Osteoblast (primary cell): ENCODE measurements at regions not wholly inside any gene's neighbourhood (a gene's known extent, or its start where the extent isn't known, plus 50 kb on each side); places are given as distances from the start of the nearest gene placed in this dataset.

Experiments used
- DNase-seq: peaks from one replicate; pipeline ENCODE4 v3.0.0; 2011; ENCODE audit warnings: low spot score, mixed read lengths; ENCODE audit not compliant: insufficient read length; ENCODE audit errors: missing footprints
- H2AFZ ChIP-seq: 2 replicates; pipeline ENCODE4 v1.6.0; 2011; ENCODE audit warnings: mild to moderate bottlenecking, low read length
- H3K27ac ChIP-seq: 2 replicates; pipeline ENCODE4 v1.5.1; 2011; ENCODE audit warnings: mild to moderate bottlenecking, low read depth, low read length, moderate library complexity
- H3K27me3 ChIP-seq: 2 replicates; pipeline ENCODE4 v1.6.0; 2012; ENCODE audit warnings: mild to moderate bottlenecking, control low read depth, inconsistent platforms, low read length, moderate library complexity; ENCODE audit not compliant: insufficient read depth
- H3K36me3 ChIP-seq: 2 replicates; pipeline ENCODE4 v1.5.1; 2011; ENCODE audit warnings: mild to moderate bottlenecking, low read length, control low read depth, moderate library complexity; ENCODE audit not compliant: insufficient read depth
- H3K4me1 ChIP-seq: 2 replicates; pipeline ENCODE4 v1.5.1; 2011; ENCODE audit warnings: mild to moderate bottlenecking, low read length, control low read depth, moderate library complexity; ENCODE audit not compliant: insufficient read depth
- H3K4me2 ChIP-seq: 2 replicates; pipeline ENCODE4 v1.6.0; 2011; ENCODE audit warnings: mild to moderate bottlenecking, low read length; ENCODE audit not compliant: insufficient read depth
- H3K4me3 ChIP-seq: fragments of 200-600 bp; sonication (generic); 3 replicates; pipeline ENCODE4 v1.5.1; 2012; ENCODE audit warnings: mild to moderate bottlenecking, low read length, inconsistent platforms; ENCODE audit not compliant: insufficient read depth
- H3K79me2 ChIP-seq: 2 replicates; pipeline ENCODE4 v1.6.0; 2012; ENCODE audit warnings: mild to moderate bottlenecking, low read length, control low read depth, inconsistent platforms; ENCODE audit not compliant: insufficient read depth
- H3K9me3 ChIP-seq: 2 replicates; pipeline ENCODE4 v1.5.1; 2011; ENCODE audit warnings: low read depth, low read length, control low read depth
- H4K20me1 ChIP-seq: 2 replicates; pipeline ENCODE4 v1.6.0; 2012; ENCODE audit warnings: mild to moderate bottlenecking, low read length, control low read depth; ENCODE audit not compliant: insufficient read depth
- CTCF ChIP-seq: IDR thresholded peaks from 2 replicates; pipeline ENCODE4 v1.5.1; 2011; ENCODE audit warnings: mild to moderate bottlenecking, low read depth, low read length, moderate library complexity; ENCODE audit errors: extremely low read depth

- H4K20me1 ChIP-seq, result no peaks in the 10 kb centered on the region
- no peaks in the 10 kb centered on the region for H3K27me3 ChIP-seq
- H3K27ac ChIP-seq, result no peak overlapping the region
- H3K4me1 ChIP-seq, result no peaks in the 10 kb centered on the region
- no peak for DNase-seq
- no peak for TF ChIP-seq CTCF
- H3K4me2 ChIP-seq, result no peak overlapping the region
- no peak overlapping the region for H2AFZ ChIP-seq
- no peaks in the 10 kb centered on the region for H3K36me3 ChIP-seq
- no peaks in the 10 kb centered on the region for H3K9me3 ChIP-seq
- no peaks in the 10 kb centered on the region for H3K79me2 ChIP-seq
- H3K4me3 ChIP-seq, result no peak overlapping the region
Measured at GRCh38 chr3:191944835-191945234, 483.9 kb downstream of the PYDC2 start.

DNA sequence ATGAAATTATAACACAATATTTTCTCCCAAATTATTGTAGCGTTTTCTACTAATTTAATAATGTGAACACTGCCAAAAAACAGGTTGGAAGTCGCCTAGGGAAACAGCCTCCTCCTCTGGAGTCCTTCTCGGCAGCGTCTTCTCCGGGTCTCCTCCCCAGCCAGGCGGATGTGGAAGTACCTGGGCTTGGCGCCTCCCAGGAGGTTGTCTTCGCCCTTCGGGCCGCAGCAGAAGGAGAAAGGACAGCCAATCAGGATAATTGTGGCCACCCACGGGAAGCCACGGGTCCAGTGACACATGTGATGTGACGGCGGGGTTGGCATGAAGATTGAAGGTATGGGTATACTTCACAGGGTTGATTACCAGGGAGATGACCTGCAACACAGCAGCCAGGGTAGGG, 491.2 kb downstream of the PYDC2 start:
- Histone ChIP-seq H3K9me3 (no peaks in the 10 kb centered on the region), H3K4me3 (no peak overlapping the region), H4K20me1 (no peaks in the 10 kb centered on the region), H3K4me2 (no peak overlapping the region), H3K79me2 (no peaks in the 10 kb centered on the region), H3K27ac (no peak overlapping the region), H3K27me3 (no peaks in the 10 kb centered on the region), H3K4me1 (no peaks in the 10 kb centered on the region), H3K36me3 (no peaks in the 10 kb centered on the region), H2AFZ (no peak overlapping the region)
- TF ChIP-seq CTCF, result no peak
- DNase-seq, result no peak

DNA sequence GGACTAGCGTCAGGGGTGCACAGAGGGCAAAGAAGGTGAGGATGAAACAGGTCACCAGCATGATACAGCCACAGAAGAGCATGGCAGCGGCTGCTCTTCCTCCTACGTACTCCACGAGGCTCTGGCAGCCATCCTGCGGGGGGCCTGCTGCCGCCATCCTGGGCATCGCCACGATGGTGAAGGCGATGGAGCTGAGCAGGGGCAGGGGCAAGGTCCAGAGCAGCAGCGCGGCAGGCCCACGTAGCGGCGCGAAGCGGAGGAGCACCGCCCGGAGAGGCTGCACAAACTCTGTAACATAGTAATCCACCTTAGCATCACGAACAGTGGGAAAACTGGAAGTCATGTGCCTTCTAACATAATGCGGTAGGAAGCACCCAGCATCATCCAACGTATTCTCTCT, 491.6 kb downstream of the PYDC2 start:
- Histone ChIP-seq H2AFZ (no peak overlapping the region), H3K4me3 (no peak overlapping the region), H3K27me3 (no peaks in the 10 kb centered on the region), H3K9me3 (no peaks in the 10 kb centered on the region), H4K20me1 (no peaks in the 10 kb centered on the region), H3K4me1 (no peaks in the 10 kb centered on the region), H3K36me3 (no peaks in the 10 kb centered on the region), H3K79me2 (no peaks in the 10 kb centered on the region), H3K4me2 (no peak overlapping the region), H3K27ac (no peak overlapping the region)
- no peak for DNase-seq
- TF ChIP-seq CTCF, result no peak

GRCh38 chr3:191958980-191959671, 498.2 kb downstream of the PYDC2 start:
- Histone ChIP-seq H3K4me3 (no peak overlapping the region), H3K9me3 (no peaks in the 10 kb centered on the region), H3K79me2 (no peaks in the 10 kb centered on the region), H3K4me2 (no peak overlapping the region), H4K20me1 (no peaks in the 10 kb centered on the region), H3K27ac (no peak overlapping the region), H3K4me1 (no peaks in the 10 kb centered on the region), H3K36me3 (no peaks in the 10 kb centered on the region), H3K27me3 (no peaks in the 10 kb centered on the region), H2AFZ (no peak overlapping the region)
- no peak for DNase-seq
- TF ChIP-seq CTCF, result no peak
